Progenitor cell of endocrine pancreas (in vitro differentiated cells): ENCODE measurements at regions not wholly inside any gene's neighbourhood (a gene's known extent, or its start where the extent isn't known, plus 50 kb on each side); places are given as distances from the start of the nearest gene placed in this dataset.

ENCODE experiments used
- DNase-seq: peaks from one replicate; pipeline ENCODE4 v3.0.0; 2021; ENCODE audit warnings: low spot score; ENCODE audit not compliant: unreplicated experiment
- H3K27ac Mint-ChIP-seq: 2 replicates; pipeline ENCODE4 v1.8.0; 2021; ENCODE audit warnings: mild to moderate bottlenecking, moderate library complexity, mixed read lengths
- H3K27me3 Mint-ChIP-seq: 2 replicates; pipeline ENCODE4 v1.8.0; 2021; ENCODE audit warnings: mixed read lengths
- H3K36me3 Mint-ChIP-seq: 2 replicates; pipeline ENCODE4 v1.8.0; 2022; ENCODE audit warnings: mixed read lengths; ENCODE audit not compliant: insufficient read depth
- H3K4me1 Mint-ChIP-seq: 2 replicates; pipeline ENCODE4 v1.8.0; 2021; ENCODE audit warnings: low read depth, mixed read lengths
- H3K4me3 Mint-ChIP-seq: 2 replicates; pipeline ENCODE4 v1.8.0; 2021; ENCODE audit warnings: low read depth, mild to moderate bottlenecking, moderate library complexity, mixed read lengths
- H3K9me3 Mint-ChIP-seq: 2 replicates; pipeline ENCODE4 v1.8.0; 2021; ENCODE audit warnings: low read depth, mixed read lengths
- TF ChIP-seq, protein P1 (sequence below): fragments of 200-600 bp; sonication (generic); IDR thresholded peaks from one replicate; pipeline ENCODE4 v1.5.0; 2021; ENCODE audit warnings: antibody characterized with exemption, mild to moderate bottlenecking; ENCODE audit not compliant: unreplicated experiment

DNA sequence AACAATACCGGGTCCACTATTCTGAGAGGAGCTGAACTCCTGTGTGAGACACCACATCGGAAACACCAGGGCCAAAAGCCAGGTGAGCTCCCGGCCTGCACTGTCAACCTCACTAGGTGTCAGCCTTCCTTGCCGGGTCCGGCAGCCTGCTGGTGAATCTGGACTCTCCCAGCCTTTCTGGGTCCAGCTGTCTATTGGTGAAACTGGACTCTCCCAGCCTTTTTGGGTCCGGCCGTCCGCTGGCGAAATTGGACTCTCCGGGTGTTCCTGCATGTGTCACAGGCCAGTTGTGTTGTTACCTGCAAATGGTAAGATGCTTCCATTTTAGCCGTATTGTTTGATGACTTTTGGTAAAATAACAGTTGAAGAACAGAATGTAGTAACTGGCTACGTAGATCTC, 801.5 kb downstream of the CDH9 start:
- Mint-ChIP-seq H3K9me3 (peaks cover 16% of the 10 kb centered on the region), H3K27ac (no peak overlapping the region)

DNA sequence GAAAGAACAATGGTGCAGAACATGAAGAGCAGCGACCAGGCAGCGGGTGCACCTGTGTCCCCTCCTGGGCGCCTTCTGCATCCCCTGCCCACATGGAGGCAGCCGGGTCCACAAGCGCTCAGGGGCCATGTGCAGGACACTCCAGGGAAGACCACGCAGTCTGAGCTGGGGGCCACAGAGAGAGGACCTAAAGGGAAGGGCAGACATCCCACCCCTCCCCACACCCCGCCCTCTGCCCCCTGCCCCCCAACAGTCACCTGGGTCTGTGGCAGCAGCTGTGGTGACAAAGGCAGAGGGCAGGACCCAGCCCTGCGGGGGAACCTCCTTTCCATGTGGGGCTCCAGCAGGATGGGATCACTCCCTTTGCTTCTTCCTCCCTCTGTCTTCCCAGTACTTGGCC, 805.7 kb downstream of the CDH9 start:
- no peaks in the 10 kb centered on the region for H3K4me1 Mint-ChIP-seq
- no peaks in the 10 kb centered on the region for H3K36me3 Mint-ChIP-seq
- no peaks in the 10 kb centered on the region for H3K27me3 Mint-ChIP-seq
- peaks cover 28% of the 10 kb centered on the region for H3K9me3 Mint-ChIP-seq
- TF ChIP-seq, protein P1, sequence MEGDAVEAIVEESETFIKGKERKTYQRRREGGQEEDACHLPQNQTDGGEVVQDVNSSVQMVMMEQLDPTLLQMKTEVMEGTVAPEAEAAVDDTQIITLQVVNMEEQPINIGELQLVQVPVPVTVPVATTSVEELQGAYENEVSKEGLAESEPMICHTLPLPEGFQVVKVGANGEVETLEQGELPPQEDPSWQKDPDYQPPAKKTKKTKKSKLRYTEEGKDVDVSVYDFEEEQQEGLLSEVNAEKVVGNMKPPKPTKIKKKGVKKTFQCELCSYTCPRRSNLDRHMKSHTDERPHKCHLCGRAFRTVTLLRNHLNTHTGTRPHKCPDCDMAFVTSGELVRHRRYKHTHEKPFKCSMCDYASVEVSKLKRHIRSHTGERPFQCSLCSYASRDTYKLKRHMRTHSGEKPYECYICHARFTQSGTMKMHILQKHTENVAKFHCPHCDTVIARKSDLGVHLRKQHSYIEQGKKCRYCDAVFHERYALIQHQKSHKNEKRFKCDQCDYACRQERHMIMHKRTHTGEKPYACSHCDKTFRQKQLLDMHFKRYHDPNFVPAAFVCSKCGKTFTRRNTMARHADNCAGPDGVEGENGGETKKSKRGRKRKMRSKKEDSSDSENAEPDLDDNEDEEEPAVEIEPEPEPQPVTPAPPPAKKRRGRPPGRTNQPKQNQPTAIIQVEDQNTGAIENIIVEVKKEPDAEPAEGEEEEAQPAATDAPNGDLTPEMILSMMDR = no peak
- H3K27ac Mint-ChIP-seq = no peak overlapping the region
- no peak overlapping the region for H3K4me3 Mint-ChIP-seq
- DNase-seq = no peak

More for the DNA sequence above, 801.5 kb downstream of the CDH9 start:
- peaks cover 2% of the 10 kb centered on the region for H3K4me1 Mint-ChIP-seq
- no peak overlapping the region for H3K4me3 Mint-ChIP-seq
- no peaks in the 10 kb centered on the region for H3K27me3 Mint-ChIP-seq
- DNase-seq = no peak
- TF ChIP-seq, protein P1 = no peak
- no peaks in the 10 kb centered on the region for H3K36me3 Mint-ChIP-seq

DNA sequence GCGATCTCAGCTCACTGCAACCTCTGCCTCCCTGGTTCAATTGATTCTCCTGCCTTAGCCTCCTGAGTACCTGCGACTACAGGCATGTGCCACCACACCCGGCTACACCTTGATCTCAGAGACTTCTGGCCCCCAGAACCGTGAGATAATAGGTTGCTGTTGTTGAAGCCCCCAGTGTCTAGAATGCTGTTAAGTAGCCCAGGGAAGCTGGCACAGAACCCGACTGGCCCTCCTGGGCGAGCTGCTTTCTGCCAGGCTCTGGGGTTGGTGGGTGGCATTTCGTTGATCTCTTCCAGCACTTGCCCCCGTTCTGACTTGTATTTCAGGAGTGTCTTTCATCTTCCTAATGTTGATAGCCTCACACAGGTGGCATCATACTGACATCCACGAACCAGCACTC, 807.1 kb downstream of the CDH9 start:
- TF ChIP-seq, protein P1 = no peak

DNA sequence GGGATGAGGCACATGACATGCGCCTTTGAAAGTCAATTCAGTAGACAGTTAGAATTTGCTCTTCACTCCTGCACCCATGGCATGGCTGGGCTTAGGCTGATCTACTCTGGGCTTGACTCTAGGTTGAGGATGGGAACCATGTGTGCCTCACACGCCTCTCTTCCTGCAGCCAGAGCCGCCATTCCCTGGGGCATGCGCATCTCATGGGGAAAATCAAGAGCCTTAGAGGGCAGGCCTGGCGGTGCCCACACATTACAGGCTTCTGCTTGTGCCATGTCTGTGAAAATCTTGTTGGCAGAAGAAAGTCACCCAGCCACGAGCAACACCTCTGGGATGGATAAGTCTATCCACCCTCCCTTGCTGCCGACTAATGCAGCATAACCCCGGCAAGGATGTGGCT, 808.5 kb downstream of the CDH9 start:
- TF ChIP-seq, protein P1 = no peak
- DNase-seq = no peak
- Mint-ChIP-seq H3K4me1 (no peaks in the 10 kb centered on the region), H3K36me3 (peaks cover 1% of the 10 kb centered on the region), H3K27ac (peak overlapping the region; percentile 9), H3K4me3 (no peak overlapping the region), H3K9me3 (peaks cover 43% of the 10 kb centered on the region), H3K27me3 (no peaks in the 10 kb centered on the region)

More for the DNA sequence above, 807.1 kb downstream of the CDH9 start:
- H3K9me3 Mint-ChIP-seq = peaks cover 31% of the 10 kb centered on the region
- no peaks in the 10 kb centered on the region for H3K27me3 Mint-ChIP-seq
- no peaks in the 10 kb centered on the region for H3K4me1 Mint-ChIP-seq
- no peaks in the 10 kb centered on the region for H3K36me3 Mint-ChIP-seq
- H3K27ac Mint-ChIP-seq = no peak overlapping the region
- no peak for DNase-seq
- no peak overlapping the region for H3K4me3 Mint-ChIP-seq

DNA sequence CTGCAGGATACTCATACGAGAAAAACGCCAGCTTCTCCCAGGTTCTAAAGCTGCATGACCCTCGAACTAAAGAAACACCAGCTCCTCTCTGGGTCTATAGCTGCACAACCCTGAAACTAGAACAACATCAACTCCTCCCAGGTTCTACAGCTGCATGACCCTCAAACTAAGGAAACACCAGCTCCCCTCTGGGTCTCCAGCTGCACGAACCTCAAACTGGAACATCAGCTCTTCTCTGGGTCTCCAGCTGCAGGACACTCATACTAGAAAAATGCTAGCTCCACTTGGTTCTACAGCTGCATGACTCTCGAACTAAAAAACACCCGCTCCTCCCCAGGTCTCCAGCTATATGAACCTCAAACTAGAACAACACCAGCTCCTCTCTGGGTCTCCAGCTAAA, 811.1 kb downstream of the CDH9 start:
- Mint-ChIP-seq H3K36me3 (peaks cover 1% of the 10 kb centered on the region), H3K27ac (no peak overlapping the region), H3K4me3 (no peak overlapping the region), H3K9me3 (peaks cover 32% of the 10 kb centered on the region), H3K4me1 (no peaks in the 10 kb centered on the region), H3K27me3 (no peaks in the 10 kb centered on the region)
- DNase-seq = no peak
- TF ChIP-seq, protein P1 = no peak
